H9 (cell line): ENCODE measurements at regions not wholly inside any gene's neighbourhood (a gene's known extent, or its start where the extent isn't known, plus 50 kb on each side); places are given as distances from the start of the nearest gene placed in this dataset.

Source experiments
- DNase-seq: peaks from one replicate; pipeline ENCODE4 v3.0.0-alpha.2; 2017
- H2AFZ ChIP-seq: one replicate; pipeline ENCODE4 v1.6.1; 2013; ENCODE audit warnings: mild to moderate bottlenecking, low read length, control low read depth, moderate library complexity
- H2AK5ac ChIP-seq: 2 replicates; pipeline ENCODE4 v1.6.1; 2013; ENCODE audit warnings: low read length, control low read depth, mixed read lengths; ENCODE audit not compliant: insufficient read length
- H2BK120ac ChIP-seq: one replicate; pipeline ENCODE4 v1.6.1; 2013; ENCODE audit warnings: low read depth, mild to moderate bottlenecking, low read length, control low read depth, inconsistent platforms; ENCODE audit not compliant: poor library complexity, severe bottlenecking
- H2BK12ac ChIP-seq: 2 replicates; pipeline ENCODE4 v1.6.1; 2013; ENCODE audit warnings: low read length, control low read depth, mixed read lengths, low read depth; ENCODE audit not compliant: insufficient read length
- H2BK15ac ChIP-seq: 2 replicates; pipeline ENCODE4 v1.6.1; 2013; ENCODE audit warnings: low read depth, low read length, control low read depth
- H2BK20ac ChIP-seq: one replicate; pipeline ENCODE4 v1.6.1; 2013; ENCODE audit warnings: low read depth, mild to moderate bottlenecking, low read length, control low read depth, inconsistent platforms; ENCODE audit not compliant: poor library complexity, severe bottlenecking
- H2BK5ac ChIP-seq: 2 replicates; pipeline ENCODE4 v1.6.1; 2013; ENCODE audit warnings: low read length, control low read depth, mixed read lengths; ENCODE audit not compliant: insufficient read length
- H3K14ac ChIP-seq: 2 replicates; pipeline ENCODE4 v1.6.1; 2013; ENCODE audit warnings: low read length, control low read depth; ENCODE audit not compliant: insufficient read depth
- H3K18ac ChIP-seq: 2 replicates; pipeline ENCODE4 v1.6.1; 2013; ENCODE audit warnings: low read depth, mild to moderate bottlenecking, mixed read lengths, low read length, control low read depth; ENCODE audit not compliant: insufficient read length
- H3K23ac ChIP-seq: 2 replicates; pipeline ENCODE4 v1.6.1; 2013; ENCODE audit warnings: low read length, control low read depth, mixed read lengths, low read depth; ENCODE audit not compliant: insufficient read length
- H3K23me2 ChIP-seq: 2 replicates; pipeline ENCODE4 v1.6.1; 2013; ENCODE audit warnings: low read depth, mild to moderate bottlenecking, mixed read lengths, low read length, control low read depth; ENCODE audit not compliant: insufficient read length, poor library complexity, severe bottlenecking
- H3K27ac ChIP-seq: 2 replicates; pipeline ENCODE4 v1.5.1; 2013; ENCODE audit warnings: low read length, control low read depth, mixed read lengths, low read depth; ENCODE audit not compliant: insufficient read length
- H3K27me3 ChIP-seq: 2 replicates; pipeline ENCODE4 v1.6.1; 2013; ENCODE audit warnings: low read length, control low read depth, inconsistent platforms; ENCODE audit not compliant: insufficient read depth
- H3K4ac ChIP-seq: 2 replicates; pipeline ENCODE4 v1.6.1; 2013; ENCODE audit warnings: low read depth, mild to moderate bottlenecking, control low read depth, inconsistent platforms, low read length, moderate library complexity
- H3K4me1 ChIP-seq: 2 replicates; pipeline ENCODE4 v1.6.1; 2013; ENCODE audit warnings: low read length, control low read depth, inconsistent platforms; ENCODE audit not compliant: insufficient read depth
- H3K4me2 ChIP-seq: 2 replicates; pipeline ENCODE4 v1.6.1; 2013; ENCODE audit warnings: low read length, control low read depth, mixed read lengths; ENCODE audit not compliant: insufficient read length, insufficient read depth
- H3K56ac ChIP-seq: 2 replicates; pipeline ENCODE4 v1.6.1; 2013; ENCODE audit warnings: low read depth, mild to moderate bottlenecking, mixed read lengths, low read length, control low read depth; ENCODE audit not compliant: insufficient read length
- H3K79me1 ChIP-seq: 2 replicates; pipeline ENCODE4 v1.6.1; 2013; ENCODE audit warnings: low read depth, mild to moderate bottlenecking, moderate library complexity, low read length, control low read depth, inconsistent platforms; ENCODE audit not compliant: insufficient read depth, poor library complexity, severe bottlenecking
- H3K79me2 ChIP-seq: 2 replicates; pipeline ENCODE4 v1.6.1; 2013; ENCODE audit warnings: low read length, control low read depth, inconsistent platforms; ENCODE audit not compliant: insufficient read depth
- H3K9ac ChIP-seq: 2 replicates; pipeline ENCODE4 v1.6.1; 2013; ENCODE audit warnings: low read length, control low read depth, mixed read lengths; ENCODE audit not compliant: insufficient read length; ENCODE audit errors: extremely low read depth
- H3K9me3 ChIP-seq: one replicate; pipeline ENCODE4 v1.6.1; 2013; ENCODE audit warnings: low read depth, low read length, inconsistent platforms; ENCODE audit not compliant: control insufficient read depth
- H3T11ph ChIP-seq: one replicate; pipeline ENCODE4 v1.6.1; 2013; ENCODE audit warnings: mild to moderate bottlenecking, low read length, control low read depth, inconsistent platforms
- H4K20me1 ChIP-seq: one replicate; pipeline ENCODE4 v1.6.1; 2013; ENCODE audit not compliant: control insufficient read depth, insufficient read length, insufficient read depth
- H4K5ac ChIP-seq: 2 replicates; pipeline ENCODE4 v1.6.1; 2013; ENCODE audit warnings: low read depth, mild to moderate bottlenecking, mixed read lengths, low read length, control low read depth; ENCODE audit not compliant: insufficient read length
- H4K8ac ChIP-seq: replicated peaks from 2 replicates; pipeline ENCODE4 v1.6.1; 2013; ENCODE audit warnings: low read length, control low read depth, mixed read lengths, low read depth; ENCODE audit not compliant: insufficient read length
- H4K91ac ChIP-seq: 2 replicates; pipeline ENCODE4 v1.6.1; 2013; ENCODE audit warnings: low read depth, mild to moderate bottlenecking, moderate library complexity, mixed read lengths, low read length, control low read depth; ENCODE audit not compliant: insufficient read length
- H3K27ac Mint-ChIP-seq, 3 experiments: 2 replicates in 2 of 3; 3 replicates in 1 of 3; pipeline ENCODE4 v1.8.0; 2020 to 2021; ENCODE audit warnings: mixed read lengths in 3 of 3, mild to moderate bottlenecking in 1 of 3, moderate library complexity in 1 of 3
- H3K27me3 Mint-ChIP-seq: 2 replicates; pipeline ENCODE4 v1.8.0; 2021; ENCODE audit warnings: low read depth, mild to moderate bottlenecking, moderate library complexity, mixed read lengths
- H3K36me3 Mint-ChIP-seq, 3 experiments: 2 replicates in 2 of 3; 3 replicates in 1 of 3; pipeline ENCODE4 v1.8.0; 2020 to 2021; ENCODE audit warnings: low read depth in 3 of 3, mixed read lengths in 3 of 3; ENCODE audit not compliant: insufficient read depth in 1 of 3
- H3K4me1 Mint-ChIP-seq, 2 experiments: 2 replicates each; pipeline ENCODE4 v1.8.0; 2020; ENCODE audit warnings: mixed read lengths in 2 of 2
- H3K4me3 Mint-ChIP-seq, 2 experiments: 2 replicates in 1 of 2; 3 replicates in 1 of 2; pipeline ENCODE4 v1.8.0; 2020 to 2021; ENCODE audit warnings: mild to moderate bottlenecking in 2 of 2, mixed read lengths in 2 of 2, moderate library complexity in 1 of 2
- H3K9me3 Mint-ChIP-seq, 2 experiments: 2 replicates in 1 of 2; 3 replicates in 1 of 2; pipeline ENCODE4 v1.8.0; 2020; ENCODE audit warnings: mild to moderate bottlenecking in 2 of 2, mixed read lengths in 2 of 2, moderate library complexity in 1 of 2
- WGBS: extraction: QIAGEN DNeasy Blood & Tissue Kit; methylation state at CpG from one replicate; pipeline ENCODE4 v1.1.7; 2013; ENCODE audit warnings: missing lambda C conversion rate, low lambda C conversion rate, mixed read lengths; ENCODE audit not compliant: insufficient read length; ENCODE audit errors: extremely low coverage; 5-methylcytosine and 5-hydroxymethylcytosine counted together
- TF ChIP-seq, protein P1 (sequence below): fragments of 200-600 bp; sonication (generic); conservative IDR thresholded peaks from 3 replicates; pipeline ENCODE4 v1.8.0; 2021; ENCODE audit warnings: antibody characterized with exemption, mild to moderate bottlenecking

DNA sequence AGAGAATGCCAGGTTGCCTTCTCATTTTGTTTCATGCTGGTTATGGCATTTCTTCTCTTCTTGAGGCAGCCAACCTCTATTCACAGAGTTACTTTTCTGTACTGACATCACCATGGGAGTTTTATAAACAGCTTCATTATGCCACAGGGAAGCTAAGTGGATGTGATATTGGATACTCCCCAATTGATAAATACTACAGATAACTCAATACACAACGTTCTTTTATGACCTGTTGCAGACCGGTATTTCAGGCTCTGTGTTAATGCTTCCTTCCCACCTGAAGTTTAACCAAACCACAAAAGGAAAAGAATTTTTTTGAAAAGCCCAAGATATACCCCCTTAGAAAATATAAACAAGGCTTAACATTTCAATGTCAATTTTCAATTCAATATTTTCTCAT lies 258.3 kb upstream of the SOX11 start:
- H2BK20ac ChIP-seq = no peak overlapping the region
- no peaks in the 10 kb centered on the region for H3K79me1 ChIP-seq
- H3K27ac Mint-ChIP-seq = no peak overlapping the region
- no peak overlapping the region for H2BK120ac ChIP-seq
- no peak overlapping the region for H2BK15ac ChIP-seq
- H4K5ac ChIP-seq = no peak overlapping the region
- no peak overlapping the region for H3K56ac ChIP-seq
- H3K23ac ChIP-seq = no peak overlapping the region
- H2AK5ac ChIP-seq = no peak overlapping the region
- no peaks in the 10 kb centered on the region for H3K36me3 Mint-ChIP-seq
- no peak overlapping the region for H2AFZ ChIP-seq
- no peaks in the 10 kb centered on the region for H4K20me1 ChIP-seq
- no peaks in the 10 kb centered on the region for H3K79me2 ChIP-seq
- no peaks in the 10 kb centered on the region for H3K27me3 Mint-ChIP-seq
- no peak overlapping the region for H3K4me3 Mint-ChIP-seq
- H2BK12ac ChIP-seq = no peak overlapping the region
- H3K18ac ChIP-seq = no peak overlapping the region
- H3K4me2 ChIP-seq = no peak overlapping the region
- H3K14ac ChIP-seq = no peak overlapping the region
- peaks cover 5% of the 10 kb centered on the region in 2 experiments for H3K4me1 Mint-ChIP-seq
- no peak overlapping the region for H3K4ac ChIP-seq
- H4K91ac ChIP-seq = no peak overlapping the region
- no peak overlapping the region for H2BK5ac ChIP-seq
- no peaks in the 10 kb centered on the region for H3K9me3 Mint-ChIP-seq
- TF ChIP-seq, protein P1, sequence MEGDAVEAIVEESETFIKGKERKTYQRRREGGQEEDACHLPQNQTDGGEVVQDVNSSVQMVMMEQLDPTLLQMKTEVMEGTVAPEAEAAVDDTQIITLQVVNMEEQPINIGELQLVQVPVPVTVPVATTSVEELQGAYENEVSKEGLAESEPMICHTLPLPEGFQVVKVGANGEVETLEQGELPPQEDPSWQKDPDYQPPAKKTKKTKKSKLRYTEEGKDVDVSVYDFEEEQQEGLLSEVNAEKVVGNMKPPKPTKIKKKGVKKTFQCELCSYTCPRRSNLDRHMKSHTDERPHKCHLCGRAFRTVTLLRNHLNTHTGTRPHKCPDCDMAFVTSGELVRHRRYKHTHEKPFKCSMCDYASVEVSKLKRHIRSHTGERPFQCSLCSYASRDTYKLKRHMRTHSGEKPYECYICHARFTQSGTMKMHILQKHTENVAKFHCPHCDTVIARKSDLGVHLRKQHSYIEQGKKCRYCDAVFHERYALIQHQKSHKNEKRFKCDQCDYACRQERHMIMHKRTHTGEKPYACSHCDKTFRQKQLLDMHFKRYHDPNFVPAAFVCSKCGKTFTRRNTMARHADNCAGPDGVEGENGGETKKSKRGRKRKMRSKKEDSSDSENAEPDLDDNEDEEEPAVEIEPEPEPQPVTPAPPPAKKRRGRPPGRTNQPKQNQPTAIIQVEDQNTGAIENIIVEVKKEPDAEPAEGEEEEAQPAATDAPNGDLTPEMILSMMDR = no peak
- no peaks in the 10 kb centered on the region for H3K27me3 ChIP-seq
- no peaks in the 10 kb centered on the region for H3K4me1 ChIP-seq
- no peak overlapping the region for H3K27ac ChIP-seq
- DNase-seq = no peak
- no peak overlapping the region for H3T11ph ChIP-seq
- WGBS = no CpG with 5 or more reads among the region's 2 CpGs
- H3K9me3 ChIP-seq = no peaks in the 10 kb centered on the region
- no peak overlapping the region for H3K9ac ChIP-seq
- H3K23me2 ChIP-seq = no peaks in the 10 kb centered on the region
- no peak overlapping the region for H4K8ac ChIP-seq
